ENCODE measurements at regions not wholly inside any gene's neighbourhood (a gene's known extent, or its start where the extent isn't known, plus 50 kb on each side); places are given as distances from the start of the nearest gene placed in this dataset.

GRCh38 chr14:49999826-50000379 is 107.0 kb downstream of the ARF6 start:
- no peak for DNase-seq

- DNase-seq, result no peak
These were observed 107.7 kb downstream of the ARF6 start for GRCh38 chr14:50000380-50001150.

GRCh38 chr14:50001151-50001998 is 108.5 kb downstream of the ARF6 start:
- DNase-seq, result no peak

- DNase-seq, result no peak
These were observed 109.4 kb downstream of the ARF6 start for GRCh38 chr14:50001999-50002925.

- DNase-seq, result no peak
These were observed 110.0 kb downstream of the ARF6 start for GRCh38 chr14:50002926-50003212.

- no peak for DNase-seq
These were observed 110.5 kb downstream of the ARF6 start for GRCh38 chr14:50003213-50004021.

GRCh38 chr14:50006141-50006540 is 110.2 kb downstream of the VCPKMT start:
- no peak for DNase-seq

GRCh38 chr14:50007123-50007903 is 109.1 kb downstream of the VCPKMT start:
- no peak for DNase-seq

- DNase-seq, result no peak
These were observed 107.8 kb downstream of the VCPKMT start for GRCh38 chr14:50008562-50008961.

- no peak for DNase-seq
These were observed 107.4 kb downstream of the VCPKMT start for GRCh38 chr14:50008974-50009373.

GRCh38 chr14:50010752-50011151 is 105.6 kb downstream of the VCPKMT start:
- no peak for DNase-seq

GRCh38 chr14:50011242-50011641 is 105.1 kb downstream of the VCPKMT start:
- DNase-seq, result no peak

GRCh38 chr14:50012644-50013043 is 103.7 kb downstream of the VCPKMT start:
- DNase-seq, result no peak

GRCh38 chr14:50013198-50013918 is 103.0 kb downstream of the VCPKMT start:
- no peak for DNase-seq

GRCh38 chr14:50013934-50014333 is 102.4 kb downstream of the VCPKMT start:
- DNase-seq, result no peak

GRCh38 chr14:50014809-50015430 is 101.5 kb downstream of the VCPKMT start:
- no peak for DNase-seq

- DNase-seq, result no peak
These were observed 100.7 kb downstream of the VCPKMT start for GRCh38 chr14:50015716-50016115.

GRCh38 chr14:50018201-50018932 is 98.0 kb downstream of the VCPKMT start:
- no peak for DNase-seq

- no peak for DNase-seq
These were observed 97.5 kb downstream of the VCPKMT start for GRCh38 chr14:50018933-50019210.

GRCh38 chr14:50020184-50020583 is 96.2 kb downstream of the VCPKMT start:
- DNase-seq, result no peak

All from NCI-H446 treated with DMSO at 0.1 percent for 48 hours (cell line).